ENCODE measurements at regions not wholly inside any gene's neighbourhood (a gene's known extent, or its start where the extent isn't known, plus 50 kb on each side); places are given as distances from the start of the nearest gene placed in this dataset.

DNA sequence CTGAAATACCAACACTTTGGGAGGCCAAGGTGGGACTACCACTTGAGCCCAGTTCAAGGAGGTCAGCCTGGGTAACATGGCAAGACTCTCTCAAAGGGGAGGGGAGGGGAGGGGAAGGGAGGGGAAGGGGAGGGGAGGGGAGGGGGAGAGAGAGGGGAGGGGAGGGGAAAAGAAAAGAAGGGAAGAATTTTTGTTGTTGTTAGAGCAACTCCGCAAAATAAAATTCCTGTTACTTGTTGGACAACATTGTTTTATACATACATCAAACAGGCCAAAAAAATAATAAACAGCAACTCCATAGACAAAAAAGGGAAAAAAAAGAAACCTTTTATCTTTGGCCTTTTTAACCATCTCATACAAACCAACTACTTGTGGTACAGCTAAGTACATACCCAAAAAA, 57.3 kb upstream of the TRIM24 start:
- no peak for DNase-seq (ENCODE audit: low read depth, low spot score)
- H3K4me3 ChIP-seq (replicated peaks in 1 of 2; ENCODE audit: low read depth in 1 of 2, low read length in 2 of 2), result no peak overlapping the region
- ATAC-seq, result no peak
- no peaks in the 10 kb centered on the region for H3K27me3 ChIP-seq (ENCODE audit: insufficient read depth, low read length)
- H3K4me1 ChIP-seq (ENCODE audit: control insufficient read depth in 1 of 2, insufficient read depth in 2 of 2, low read length in 2 of 2), result peaks cover 0 to 5% of the 10 kb centered on the region in 2 experiments; a peak in 2 of 4 replicates
- intact Hi-C loops (cut with micrococcal nuclease), result no loop called here
- RAD21 ChIA-PET (ENCODE audit: low non-redundant PET in 1 of 2, low total read pairs in 2 of 2, uncharacterized antibody in 2 of 2, unreplicated experiment in 2 of 2), result no interaction called here
- H2AFZ ChIP-seq (ENCODE audit: low read depth, low read length, poor library complexity, severe bottlenecking), result no peak overlapping the region
- H3K79me2 ChIP-seq (ENCODE audit: insufficient read depth, low read length), result no peaks in the 10 kb centered on the region
- no peak for TF ChIP-seq JUND (IDR thresholded peaks at IDR 0.05)
- TF ChIP-seq ELF1 (IDR thresholded peaks at IDR 0.05; ENCODE audit: borderline replicate concordance, low read depth), result no peak
- CTCF ChIA-PET, result no interaction called here
- POLR2A ChIA-PET, result no interaction called here
- no peaks in the 10 kb centered on the region for H3K9me3 ChIP-seq (ENCODE audit: control insufficient read depth in 1 of 2, insufficient read depth in 1 of 2, low read depth in 1 of 2, low read length in 2 of 2)
- no peak overlapping the region for H3K4me2 ChIP-seq (ENCODE audit: low read length)
- no peak overlapping the region for H3K9ac ChIP-seq (ENCODE audit: low read length)
- H3K27ac ChIP-seq (ENCODE audit: low read depth, low read length), result no peak overlapping the region
- no peaks in the 10 kb centered on the region for H4K20me1 ChIP-seq (ENCODE audit: insufficient read depth)
- no TSS peak for BruUV-seq (replicated peaks)
- no peaks in the 10 kb centered on the region for H3K9me2 ChIP-seq (ENCODE audit: insufficient read depth)
- H3K36me3 ChIP-seq (ENCODE audit: control insufficient read depth in 1 of 2, insufficient read depth in 2 of 2, low read length in 2 of 2), result no peaks in the 10 kb centered on the region

DNA sequence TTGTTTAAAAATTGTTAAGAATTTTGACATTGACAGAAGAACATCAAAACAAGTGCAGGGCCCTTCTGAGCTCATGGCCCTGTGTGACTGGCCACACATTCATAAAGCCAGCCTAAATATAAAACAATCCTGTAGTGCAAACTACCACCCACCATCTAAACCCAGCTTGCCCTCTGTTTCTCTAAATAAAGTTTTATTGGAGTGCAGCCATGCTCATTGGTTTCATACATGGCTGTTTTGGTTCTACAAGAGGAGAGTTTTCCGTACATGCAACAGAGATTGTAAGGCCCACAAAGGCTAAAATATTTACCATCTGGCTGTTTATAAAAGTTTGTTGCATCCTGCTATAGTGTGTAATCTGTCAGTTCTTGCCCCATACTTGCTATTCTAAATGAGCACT, 54.6 kb upstream of the TRIM24 start:
- Histone ChIP-seq H3K4me3 (replicated peaks in 1 of 2; ENCODE audit: low read depth in 1 of 2, low read length in 2 of 2) (no peak overlapping the region), H3K4me2 (ENCODE audit: low read length) (no peak overlapping the region), H3K27ac (ENCODE audit: low read depth, low read length) (no peak overlapping the region), H2AFZ (ENCODE audit: low read depth, low read length, poor library complexity, severe bottlenecking) (no peak overlapping the region), H4K20me1 (ENCODE audit: insufficient read depth) (no peaks in the 10 kb centered on the region), H3K9me2 (ENCODE audit: insufficient read depth) (no peaks in the 10 kb centered on the region), H3K9ac (ENCODE audit: low read length) (no peak overlapping the region), H3K79me2 (ENCODE audit: insufficient read depth, low read length) (no peaks in the 10 kb centered on the region), H3K4me1 (ENCODE audit: control insufficient read depth in 1 of 2, insufficient read depth in 2 of 2, low read length in 2 of 2) (peaks cover 0 to 5% of the 10 kb centered on the region in 2 experiments; a peak in 2 of 4 replicates), H3K36me3 (ENCODE audit: control insufficient read depth in 1 of 2, insufficient read depth in 2 of 2, low read length in 2 of 2) (no peaks in the 10 kb centered on the region), H3K27me3 (ENCODE audit: insufficient read depth, low read length) (no peaks in the 10 kb centered on the region), H3K9me3 (ENCODE audit: control insufficient read depth in 1 of 2, insufficient read depth in 1 of 2, low read depth in 1 of 2, low read length in 2 of 2) (no peaks in the 10 kb centered on the region)
- CTCF ChIA-PET, result no interaction called here
- no peak for DNase-seq (ENCODE audit: low read depth, low spot score)
- intact Hi-C loops (cut with micrococcal nuclease), result no loop called here
- ATAC-seq, result no peak
- BruUV-seq (replicated peaks), result no TSS peak
- TF ChIP-seq JUND (IDR thresholded peaks at IDR 0.05) (no peak), ELF1 (IDR thresholded peaks at IDR 0.05; ENCODE audit: borderline replicate concordance, low read depth) (no peak), EZH2 (IDR thresholded peaks at IDR 0.05) (no peak), CBX3 (IDR thresholded peaks at IDR 0.05; ENCODE audit: low read depth) (no peak), EGR1 (IDR thresholded peaks at IDR 0.05; ENCODE audit: low read depth) (no peak), CEBPB (IDR thresholded peaks at IDR 0.05; ENCODE audit: low read depth) (no peak)
- TF ChIP-seq, protein P1, sequence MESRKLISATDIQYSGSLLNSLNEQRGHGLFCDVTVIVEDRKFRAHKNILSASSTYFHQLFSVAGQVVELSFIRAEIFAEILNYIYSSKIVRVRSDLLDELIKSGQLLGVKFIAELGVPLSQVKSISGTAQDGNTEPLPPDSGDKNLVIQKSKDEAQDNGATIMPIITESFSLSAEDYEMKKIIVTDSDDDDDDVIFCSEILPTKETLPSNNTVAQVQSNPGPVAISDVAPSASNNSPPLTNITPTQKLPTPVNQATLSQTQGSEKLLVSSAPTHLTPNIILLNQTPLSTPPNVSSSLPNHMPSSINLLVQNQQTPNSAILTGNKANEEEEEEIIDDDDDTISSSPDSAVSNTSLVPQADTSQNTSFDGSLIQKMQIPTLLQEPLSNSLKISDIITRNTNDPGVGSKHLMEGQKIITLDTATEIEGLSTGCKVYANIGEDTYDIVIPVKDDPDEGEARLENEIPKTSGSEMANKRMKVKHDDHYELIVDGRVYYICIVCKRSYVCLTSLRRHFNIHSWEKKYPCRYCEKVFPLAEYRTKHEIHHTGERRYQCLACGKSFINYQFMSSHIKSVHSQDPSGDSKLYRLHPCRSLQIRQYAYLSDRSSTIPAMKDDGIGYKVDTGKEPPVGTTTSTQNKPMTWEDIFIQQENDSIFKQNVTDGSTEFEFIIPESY (IDR thresholded peaks at IDR 0.05; ENCODE audit: extremely low read depth, insufficient replicate concordance, low read length), result no peak
- RAD21 ChIA-PET (ENCODE audit: low non-redundant PET in 1 of 2, low total read pairs in 2 of 2, uncharacterized antibody in 2 of 2, unreplicated experiment in 2 of 2), result no interaction called here
- POLR2A ChIA-PET, result no interaction called here

All from HCT116 (cell line).